K562 (cell line): ENCODE measurements at regions not wholly inside any gene's neighbourhood (a gene's known extent, or its start where the extent isn't known, plus 50 kb on each side); places are given as distances from the start of the nearest gene placed in this dataset.

Experiments
- ATAC-seq: fragments of 200-7000 bp; cut with Tn5 transposase; 3 replicates; pipeline ENCODE4 v1.9.1; 2020; ENCODE audit warnings: moderate library complexity
- BruUV-seq: library from RNA; stranded (reverse); fragments of 400-500 nt; replicated peaks from 2 replicates; lab custom pipeline; 2021; lab: Mats Ljungman, UMichigan
- CTCF ChIA-PET: fragments of 300-600 bp; formaldehyde crosslinking; extraction: SDS; loops from one replicate; lab custom pipeline; 2021; ENCODE audit warnings: low intra/inter-chr PET ratio; lab: Yijun Ruan, JAX
- POLR2A ChIA-PET: fragments of 300-600, 350-650 bp; sonication (Branson Sonifier 250); formaldehyde crosslinking; extraction: SDS; loops from one replicate; lab custom pipeline; 2021; ENCODE audit warnings: antibody characterized with exemption, inconsistent platforms; lab: Yijun Ruan, JAX
- DNase-seq, 4 experiments: peaks; one replicate each; pipeline versions ENCODE4 v3.0.0 to v3.0.0-alpha.2; 2011 to 2018; ENCODE audit warnings: low spot score in 3 of 4, mixed read lengths in 3 of 4; ENCODE audit errors: extremely low read depth in 1 of 4
- FAIRE-seq: peaks from 2 replicates; lab custom pipeline; 2011; peaks lifted over from hg19 to GRCh38; lab: Jason Lieb, UNC
- H2AFZ ChIP-seq: 2 replicates; pipeline ENCODE4 v1.6.0; 2011; ENCODE audit warnings: low read depth, low read length, control low read depth, inconsistent platforms
- H3K27ac ChIP-seq: fragments of 200-600 bp; 3 replicates; pipeline ENCODE4 v1.8.0; 2011; ENCODE audit warnings: low read depth, mild to moderate bottlenecking, control low read depth, inconsistent platforms, low read length, moderate library complexity, mixed read lengths; ENCODE audit errors: extremely low read depth
- H3K27me3 ChIP-seq, 2 experiments: fragments of 300-600 bp in 1 of 2; 2 replicates in 1 of 2; 3 replicates in 1 of 2; pipeline versions ENCODE4 v1.6.0 to v1.8.0; 2011; ENCODE audit warnings: inconsistent platforms in 2 of 2, low read length in 2 of 2, mild to moderate bottlenecking in 1 of 2, mixed read lengths in 1 of 2, moderate library complexity in 1 of 2; ENCODE audit not compliant: control insufficient read depth in 2 of 2, insufficient read depth in 2 of 2
- H3K36me3 ChIP-seq: fragments of 300-600 bp; 3 replicates; pipeline ENCODE4 v1.8.0; 2011; ENCODE audit warnings: mild to moderate bottlenecking, low read length, inconsistent platforms; ENCODE audit not compliant: control insufficient read depth, insufficient read depth
- H3K4me1 ChIP-seq, 2 experiments: fragments of 200-600 bp in 1 of 2; replicated peaks in 1 of 2; 2 replicates in 1 of 2; 3 replicates in 1 of 2; pipeline versions ENCODE4 v1.5.1 to v1.8.0; 2011; ENCODE audit warnings: inconsistent platforms in 2 of 2, low read length in 2 of 2, mild to moderate bottlenecking in 1 of 2, mixed read lengths in 1 of 2, moderate library complexity in 1 of 2; ENCODE audit not compliant: control insufficient read depth in 2 of 2, insufficient read depth in 2 of 2
- H3K4me2 ChIP-seq: 2 replicates; pipeline ENCODE4 v1.6.1; 2011; ENCODE audit warnings: low read length, control low read depth, inconsistent platforms, mixed read lengths; ENCODE audit not compliant: insufficient read depth
- H3K4me3 ChIP-seq: fragments of 200-600 bp; sonication (generic), shearing (Covaris generic); 2 replicates; pipeline ENCODE4 v1.5.1; 2016; ENCODE audit warnings: control low read depth, inconsistent platforms
- H3K79me2 ChIP-seq: fragments of 200-600 bp; 3 replicates; pipeline ENCODE4 v1.8.0; 2011; ENCODE audit warnings: low read length, inconsistent platforms; ENCODE audit not compliant: control insufficient read depth, insufficient read depth
- H3K9ac ChIP-seq, 2 experiments: 2 replicates each; pipeline versions ENCODE4 v1.6.0 to v1.6.1; 2011; ENCODE audit warnings: low read depth in 2 of 2, low read length in 2 of 2, control low read depth in 1 of 2, inconsistent platforms in 1 of 2, mild to moderate bottlenecking in 1 of 2, mixed read lengths in 1 of 2; ENCODE audit not compliant: insufficient read depth in 1 of 2
- H3K9me1 ChIP-seq: one replicate; pipeline ENCODE4 v1.6.0; 2011; ENCODE audit warnings: inconsistent platforms, mild to moderate bottlenecking, low read length, moderate library complexity; ENCODE audit not compliant: control insufficient read depth, insufficient read depth
- H3K9me3 ChIP-seq: replicated peaks from 2 replicates; pipeline ENCODE4 v1.5.1; 2011; ENCODE audit warnings: low read depth, low read length, inconsistent platforms; ENCODE audit not compliant: control insufficient read depth, insufficient read depth
- H4K20me1 ChIP-seq: replicated peaks from 2 replicates; pipeline ENCODE4 v1.6.1; 2011; ENCODE audit warnings: low read length, inconsistent platforms, mixed read lengths; ENCODE audit not compliant: control insufficient read depth, insufficient read depth
- HDAC8 ChIP-seq: fragments of 450-650 bp; IDR thresholded peaks from 2 replicates; pipeline ENCODE4 v1.6.1; 2016; ENCODE audit warnings: mild to moderate bottlenecking, missing genetic modification characterization, moderate library complexity, missing compliant biosample characterization
- ILF3 ChIP-seq: fragments of 450-650 bp; IDR thresholded peaks from 2 replicates; pipeline ENCODE4 v1.6.1; 2018; ENCODE audit warnings: antibody characterized with exemption, mild to moderate bottlenecking, moderate library complexity, borderline replicate concordance
- TFAM ChIP-seq: fragments of 250-450 bp; sonication (Bioruptor Pico); conservative IDR thresholded peaks from 2 replicates; pipeline ENCODE4 v1.5.0; 2021; ENCODE audit warnings: mild to moderate bottlenecking, moderate library complexity
- ZFP91 ChIP-seq: sonication (generic); formaldehyde crosslinking; IDR thresholded peaks from 2 replicates; pipeline ENCODE4 v1.8.0; 2022; ENCODE audit warnings: mild to moderate bottlenecking, missing genetic modification reagents
- ZNF140 ChIP-seq: fragments of 250-450 bp; sonication (Bioruptor Pico); IDR thresholded peaks from 2 replicates; pipeline ENCODE4 v1.8.0; 2021; ENCODE audit warnings: moderate library complexity, mild to moderate bottlenecking, inconsistent platforms
- WGBS: fragments of 100-300 bp; shearing (Covaris generic); methylation state at CpG from one replicate; pipeline ENCODE4 v1.1.6; 2016; ENCODE audit warnings: low coverage, mixed read lengths; ENCODE audit not compliant: insufficient coverage; ENCODE audit errors: missing lambda C conversion rate; 5-methylcytosine and 5-hydroxymethylcytosine counted together
- in situ Hi-C: fragments of 300-500 bp; cut with MboI; formaldehyde crosslinking; loops from 4 replicates; pipeline ENCODE4 v1.15.0; 2018; ENCODE audit warnings: inconsistent platforms, mixed read lengths
- intact Hi-C: fragments of 100-400 bp; cut with micrococcal nuclease; formaldehyde crosslinking; loops from 2 replicates; pipeline ENCODE4 v1.14.2; 2022

GRCh38 chr6:156449569-156449968 lies 327.6 kb upstream of the ARID1B start:
- Histone ChIP-seq H3K9ac (no peak overlapping the region), H3K4me3 (no peak overlapping the region), H3K27ac (no peak overlapping the region), H3K36me3 (no peaks in the 10 kb centered on the region), H3K9me1 (no peaks in the 10 kb centered on the region), H3K4me1 (no peaks in the 10 kb centered on the region), H3K9me3 (no peaks in the 10 kb centered on the region), H2AFZ (no peak overlapping the region), H3K4me2 (no peak overlapping the region), H3K79me2 (no peaks in the 10 kb centered on the region), H4K20me1 (no peaks in the 10 kb centered on the region)
- WGBS: 3% methylated on average over 3 of the region's 3 CpGs
- ATAC-seq (no peak), FAIRE-seq (no peak), DNase-seq (no peak)
- intact Hi-C loops: no loop called here
- no TSS peak for BruUV-seq
- POLR2A ChIA-PET: interaction anchor here (0.5 kb wide), 1 partner anchor 23 kb away, joined by 3 read pairs; no protein-coding TSS in a partner anchor
- in situ Hi-C loops: no loop called here
- no peak for TF ChIP-seq ILF3
- TF ChIP-seq TFAM (CRISPR knock-in tag): no peak
- TF ChIP-seq HDAC8 (tag): no peak
- no peak for TF ChIP-seq ZFP91 (CRISPR knock-in tag)
- no peak for TF ChIP-seq ZNF140 (CRISPR knock-in tag)
- TF ChIP-seq, all 486 proteins: peak for 0
- CTCF ChIA-PET: no interaction called here
- no peaks in the 10 kb centered on the region for H3K27me3 ChIP-seq
